Posterior vena cava (tissue), 2 donors: ENCODE measurements at regions not wholly inside any gene's neighbourhood (a gene's known extent, or its start where the extent isn't known, plus 50 kb on each side); places are given as distances from the start of the nearest gene placed in this dataset.

Experiments
- DNase-seq: peaks from one replicate; pipeline ENCODE4 v3.0.0-alpha.2; 2020; ENCODE audit warnings: low spot score
- intact Hi-C, 2 donors: fragments of 100-400 bp; cut with DNase I; formaldehyde crosslinking; loops; one replicate each; pipeline versions ENCODE4 v1.14.1 to v1.14.2; 2022 to 2023
- donor health status: DM: yes; HTN: yes; CAD: no.
- donor health status: DM: yes; HTN: yes; CAD: no.

DNA sequence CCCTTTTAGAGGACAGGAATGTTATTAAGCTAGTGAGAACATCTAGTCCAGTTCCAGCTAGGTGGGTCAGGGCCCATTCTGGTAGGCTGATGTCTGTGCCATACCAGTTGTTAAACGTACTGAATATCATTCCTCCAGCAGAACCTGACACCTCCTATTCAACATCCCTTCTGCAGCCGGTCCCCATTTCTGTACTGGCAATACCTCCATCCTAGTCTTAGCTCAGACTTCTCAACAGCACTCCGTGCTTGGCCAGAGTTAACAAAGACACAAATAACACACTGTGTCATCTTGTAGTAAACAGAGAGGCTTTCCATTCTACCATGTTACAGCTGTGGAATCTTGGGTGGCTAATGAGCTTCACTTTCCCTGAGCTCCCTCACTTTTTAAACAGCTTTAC lies 94.3 kb upstream of the PDE3A start:
- DNase-seq = no peak
- intact Hi-C loops = no loop called here

- DNase-seq = no peak
- intact Hi-C loops = no loop called here
Measured at GRCh38 chr12:20278276-20278675, 90.1 kb upstream of the PDE3A start.

GRCh38 chr12:20280515-20280914 lies 87.8 kb upstream of the PDE3A start:
- intact Hi-C loops = no loop called here
- no peak for DNase-seq

- intact Hi-C loops = no loop called here
- no peak for DNase-seq
Measured at GRCh38 chr12:20282401-20282800, 85.9 kb upstream of the PDE3A start.

GRCh38 chr12:20283482-20283881 lies 84.9 kb upstream of the PDE3A start:
- no peak for DNase-seq
- intact Hi-C loops = no loop called here

DNA sequence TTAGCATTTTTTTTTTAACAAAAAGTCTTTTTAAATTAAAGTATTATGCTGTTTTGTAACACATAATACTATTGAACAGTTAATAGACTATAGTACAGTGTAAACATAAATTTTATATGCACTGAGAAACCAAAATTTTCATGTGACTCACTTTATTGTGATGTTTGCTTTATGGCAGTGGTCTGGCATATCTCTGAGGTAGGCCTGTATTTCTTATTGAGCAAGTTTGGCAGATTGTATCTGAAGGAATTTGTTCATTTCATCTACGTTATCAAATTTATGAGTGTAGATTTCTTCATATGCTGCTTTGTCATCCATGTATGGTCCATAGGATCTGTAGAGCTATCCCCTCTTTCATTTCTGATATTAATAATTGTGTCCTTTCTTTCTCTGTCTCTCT lies 78.8 kb upstream of the PDE3A start:
- intact Hi-C loops = no loop called here
- DNase-seq = no peak

- intact Hi-C loops = no loop called here
- DNase-seq = no peak
Measured at GRCh38 chr12:20300457-20300856, 67.9 kb upstream of the PDE3A start.

DNA sequence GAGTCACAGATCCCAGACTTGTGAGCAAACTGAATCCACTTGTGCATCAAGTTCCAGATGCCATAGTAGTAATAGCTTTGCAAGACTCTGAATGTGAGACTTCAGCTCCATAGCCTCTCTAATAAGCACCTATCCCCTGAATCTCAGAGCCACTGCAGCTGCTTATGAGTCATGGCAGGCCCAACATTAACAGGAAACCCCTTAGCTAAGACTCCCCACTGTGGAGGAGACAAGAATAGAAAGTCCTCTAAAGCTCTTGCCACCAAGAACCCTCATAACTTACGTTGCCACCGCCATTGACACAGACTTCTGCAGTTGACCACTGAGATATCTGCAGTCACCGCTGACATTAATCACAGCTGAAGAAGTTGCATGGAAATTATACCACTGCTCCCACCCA lies 62.9 kb upstream of the PDE3A start:
- no peak for DNase-seq
- intact Hi-C loops = loop anchor here in 1 of 2 donors (5.0 kb wide), 1 partner anchor 1233 kb away; no protein-coding TSS in a partner anchor

DNA sequence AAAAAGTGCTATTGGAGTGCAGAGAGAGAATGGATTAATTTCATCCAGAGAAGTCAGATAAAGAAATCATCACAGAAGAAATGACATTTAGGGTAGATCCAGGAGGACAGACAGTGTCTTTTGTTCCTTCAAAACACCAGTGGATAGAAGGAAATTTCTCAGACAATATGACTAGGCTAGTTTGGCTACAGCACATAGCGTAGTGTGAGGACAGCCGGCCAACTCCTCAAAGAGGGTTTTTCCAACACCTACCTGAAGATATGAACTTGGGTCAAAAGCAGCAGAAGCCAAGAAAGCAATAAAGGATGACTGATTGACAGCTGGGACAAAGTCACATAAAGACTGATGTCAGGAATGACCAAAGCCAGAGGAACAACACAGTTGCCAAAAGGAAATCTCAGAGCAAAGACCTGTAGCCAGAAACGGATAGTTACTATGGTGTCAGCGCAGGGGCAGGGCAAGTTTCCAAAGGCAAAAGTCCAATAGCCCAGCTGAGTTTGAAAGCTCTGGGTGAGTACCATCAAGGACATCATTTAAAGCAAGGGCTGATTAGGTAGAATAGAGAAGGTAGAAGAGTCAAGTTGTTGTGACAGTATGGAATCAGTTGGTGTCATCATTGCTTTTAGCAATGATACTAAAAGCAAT lies 58.7 kb upstream of the PDE3A start:
- intact Hi-C loops = loop anchor here in 1 of 2 donors (5.0 kb wide), 1 partner anchor 1237 kb away; no protein-coding TSS in a partner anchor
- DNase-seq = no peak

DNA sequence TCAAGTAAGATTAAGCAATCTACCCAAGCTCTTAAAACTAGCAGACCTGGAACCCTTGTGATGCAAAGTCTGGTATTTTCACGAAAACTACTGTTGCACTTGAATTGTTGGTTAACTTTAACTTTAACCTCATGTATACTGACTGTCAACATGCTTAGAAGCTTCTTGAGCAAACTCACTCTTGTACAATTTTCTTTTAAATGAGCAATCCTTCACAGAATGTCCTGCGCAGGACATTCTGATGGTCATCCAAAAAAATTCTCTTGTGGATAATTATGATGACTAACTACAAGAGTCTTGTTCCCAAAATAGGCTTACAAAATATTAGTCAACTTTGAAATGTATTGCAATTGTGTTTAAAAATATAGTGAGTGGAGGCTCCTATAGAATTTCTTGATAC lies 54.0 kb upstream of the PDE3A start:
- no peak for DNase-seq
- intact Hi-C loops = no loop called here

DNA sequence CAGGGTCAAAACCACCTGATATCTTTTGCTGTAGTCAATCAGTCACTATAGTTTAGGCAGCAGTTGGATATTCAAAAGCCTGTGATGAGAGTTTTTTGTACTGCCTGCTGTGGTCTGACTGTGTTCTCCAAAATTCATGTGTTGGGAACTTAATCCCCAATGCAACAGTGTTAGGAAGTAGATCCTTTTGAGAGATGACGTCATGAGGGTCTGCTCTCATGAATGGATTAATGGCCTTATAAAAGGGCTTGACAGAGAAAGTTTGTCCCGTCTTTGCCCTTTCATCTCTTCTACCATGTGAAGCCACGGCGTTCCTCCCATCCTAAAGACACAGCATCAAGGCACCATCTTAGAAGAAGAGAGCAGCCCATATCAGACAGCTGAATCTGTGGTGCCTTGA lies 50.8 kb upstream of the PDE3A start:
- no peak for DNase-seq
- intact Hi-C loops = no loop called here
